ENCODE measurements at regions not wholly inside any gene's neighbourhood (a gene's known extent, or its start where the extent isn't known, plus 50 kb on each side); places are given as distances from the start of the nearest gene placed in this dataset.

- H3K4me3 ChIP-seq (ENCODE audit: low read length): no peak overlapping the region
- no peak for TF ChIP-seq ZNF274 (IDR thresholded peaks at IDR 0.05; ENCODE audit: low read depth, low read length)
These were observed 86.8 kb upstream of the EEPD1 start for GRCh38 chr7:36066343-36066664.

DNA sequence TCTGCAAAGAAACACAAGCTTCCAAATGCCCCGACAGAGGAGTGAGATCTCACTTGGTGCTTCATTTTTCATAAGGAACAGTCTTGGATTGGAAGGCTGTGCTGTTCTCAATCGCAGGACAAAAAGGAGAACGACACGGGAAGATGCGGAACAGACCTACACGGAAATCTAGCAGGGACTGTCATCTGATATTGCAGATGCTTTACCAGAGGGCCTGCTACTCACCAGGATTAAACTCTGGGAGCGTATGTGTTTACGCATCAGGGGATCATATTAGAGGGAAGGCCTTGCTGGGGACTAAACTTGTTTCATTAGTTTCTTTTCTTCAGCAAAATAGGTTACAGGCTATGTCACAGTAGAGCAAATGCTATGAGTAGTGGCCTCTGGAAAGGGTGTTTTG, 82.8 kb upstream of the EEPD1 start:
- H3K4me3 ChIP-seq (ENCODE audit: low read length): no peak overlapping the region
- no peak for TF ChIP-seq ZNF274 (IDR thresholded peaks at IDR 0.05; ENCODE audit: low read depth, low read length)

- TF ChIP-seq ZNF274 (IDR thresholded peaks at IDR 0.05; ENCODE audit: low read depth, low read length): no peak
- H3K4me3 ChIP-seq (ENCODE audit: low read length): no peak overlapping the region
These were observed 81.4 kb upstream of the EEPD1 start for GRCh38 chr7:36071605-36072004.

DNA sequence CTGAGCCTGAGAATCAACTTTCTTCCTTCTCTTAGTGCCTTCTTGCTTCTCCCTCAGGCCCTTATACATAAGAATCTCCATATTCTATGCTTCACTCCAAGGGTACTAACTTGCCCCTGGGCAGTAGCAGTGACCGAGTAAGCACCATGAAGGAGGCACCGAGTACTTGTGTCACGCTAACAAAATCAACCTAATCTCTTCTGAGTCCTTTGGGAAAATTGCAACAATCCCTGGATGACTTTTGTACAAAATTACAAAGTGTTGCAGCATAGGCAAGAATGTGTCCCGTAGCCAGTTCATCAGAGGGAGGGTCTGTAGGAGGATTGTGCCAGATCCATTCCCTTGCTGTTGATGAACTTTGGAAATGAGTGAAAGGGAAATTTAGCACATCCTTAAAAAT, 80.4 kb upstream of the EEPD1 start:
- TF ChIP-seq ZNF274 (IDR thresholded peaks at IDR 0.05; ENCODE audit: low read depth, low read length): no peak

DNA sequence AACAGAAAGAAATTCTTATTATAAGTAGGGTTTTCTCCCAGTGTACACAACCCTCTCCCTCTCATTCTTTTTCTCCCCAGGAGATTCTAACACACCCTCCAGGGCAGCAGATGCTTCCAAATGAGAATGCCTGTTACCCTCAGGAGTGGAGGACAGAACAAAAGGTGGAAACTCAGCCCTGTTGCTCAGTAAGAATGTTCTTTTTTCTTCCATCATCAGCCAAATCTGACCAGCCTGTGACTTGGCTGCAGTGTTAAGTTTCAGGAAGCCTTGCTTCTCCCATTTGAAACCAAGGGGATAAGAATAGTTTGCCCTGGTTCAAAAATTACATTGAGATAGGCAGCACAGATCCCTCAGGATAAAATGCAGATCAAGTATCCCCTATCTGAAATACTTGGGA, 77.5 kb upstream of the EEPD1 start:
- TF ChIP-seq ZNF274 (IDR thresholded peaks at IDR 0.05; ENCODE audit: low read depth, low read length): no peak
- no peak overlapping the region for H3K4me3 ChIP-seq (ENCODE audit: low read length)

More for the DNA sequence above, 80.4 kb upstream of the EEPD1 start:
- no peak overlapping the region for H3K4me3 ChIP-seq (ENCODE audit: low read length)

DNA sequence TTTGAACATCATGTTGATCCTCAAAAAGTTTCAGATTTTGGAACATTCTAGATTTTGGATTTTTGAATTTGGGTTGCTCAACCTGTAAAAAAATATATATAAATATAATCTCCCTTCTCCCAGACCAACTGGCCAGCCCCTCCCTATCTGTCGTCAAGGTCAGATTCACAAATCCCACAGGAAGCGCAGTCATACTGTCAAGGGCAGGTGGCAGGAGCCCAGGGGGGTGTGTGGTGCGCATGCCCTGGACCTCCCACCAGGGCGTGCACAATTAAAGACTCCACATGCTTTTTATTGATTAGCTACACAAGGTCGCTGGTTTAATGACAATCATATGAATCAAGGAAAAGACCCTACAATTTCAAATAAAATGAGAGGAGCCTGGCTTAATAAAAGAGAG, 77.0 kb upstream of the EEPD1 start:
- no peak overlapping the region for H3K4me3 ChIP-seq (ENCODE audit: low read length)
- no peak for TF ChIP-seq ZNF274 (IDR thresholded peaks at IDR 0.05; ENCODE audit: low read depth, low read length)

DNA sequence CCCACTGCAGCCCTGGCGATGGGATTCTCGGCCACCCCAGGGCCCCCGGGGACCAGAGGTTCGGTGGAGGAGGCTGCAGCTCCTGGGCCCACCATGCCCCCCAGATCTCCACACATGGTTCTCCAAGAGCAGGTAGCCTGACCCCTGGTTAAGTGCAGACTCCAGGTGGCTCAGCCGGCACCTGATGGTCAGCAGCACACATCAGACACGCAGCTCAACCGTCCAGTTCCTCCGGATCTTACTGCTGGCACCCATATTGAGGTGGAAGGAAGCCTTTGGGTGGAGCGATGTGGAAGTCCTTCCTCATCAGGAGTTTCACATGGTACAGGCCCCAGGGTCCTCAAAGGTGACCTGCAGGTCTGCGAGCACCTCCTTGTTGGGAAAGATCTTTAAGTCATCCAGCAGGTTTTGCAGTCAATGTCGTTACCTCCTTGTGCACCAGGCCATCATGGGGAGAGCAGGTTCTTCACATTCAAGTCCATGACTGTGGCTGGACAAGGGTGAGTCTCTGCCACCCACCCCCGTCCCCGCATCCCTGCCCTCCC, 74.2 kb upstream of the EEPD1 start:
- no peak for TF ChIP-seq ZNF274 (IDR thresholded peaks at IDR 0.05; ENCODE audit: low read depth, low read length)
- H3K4me3 ChIP-seq (ENCODE audit: low read length): no peak overlapping the region

DNA sequence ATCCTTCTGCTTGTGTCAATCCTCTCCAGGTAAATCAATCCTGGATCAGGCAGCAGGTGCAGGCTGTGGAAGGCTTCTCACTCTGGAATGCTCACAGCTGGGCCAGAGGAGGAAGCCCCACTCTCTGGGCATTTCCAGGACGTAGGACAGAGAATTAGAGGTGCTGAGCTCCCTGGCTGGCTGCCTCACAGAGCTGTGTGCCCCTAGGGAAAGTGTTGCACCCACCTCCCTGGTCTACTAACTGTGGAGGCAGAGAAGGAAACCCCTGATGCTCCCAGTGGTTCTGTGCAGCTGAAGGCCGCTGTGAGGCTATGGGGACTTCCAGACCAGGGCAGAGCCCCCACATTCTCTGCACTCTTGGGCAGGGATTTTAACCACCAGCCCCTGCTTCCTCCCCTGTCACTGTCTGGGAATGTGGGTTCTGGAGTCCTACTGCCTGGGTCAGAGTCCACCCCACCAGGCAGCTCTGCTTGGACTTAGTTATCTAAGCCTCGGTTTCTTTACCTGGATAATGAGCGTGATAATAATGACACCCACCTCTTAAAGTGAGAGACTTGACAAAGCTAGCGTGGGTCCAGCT, 73.5 kb upstream of the EEPD1 start:
- no peak for TF ChIP-seq ZNF274 (IDR thresholded peaks at IDR 0.05; ENCODE audit: low read depth, low read length)
- no peak overlapping the region for H3K4me3 ChIP-seq (ENCODE audit: low read length)

DNA sequence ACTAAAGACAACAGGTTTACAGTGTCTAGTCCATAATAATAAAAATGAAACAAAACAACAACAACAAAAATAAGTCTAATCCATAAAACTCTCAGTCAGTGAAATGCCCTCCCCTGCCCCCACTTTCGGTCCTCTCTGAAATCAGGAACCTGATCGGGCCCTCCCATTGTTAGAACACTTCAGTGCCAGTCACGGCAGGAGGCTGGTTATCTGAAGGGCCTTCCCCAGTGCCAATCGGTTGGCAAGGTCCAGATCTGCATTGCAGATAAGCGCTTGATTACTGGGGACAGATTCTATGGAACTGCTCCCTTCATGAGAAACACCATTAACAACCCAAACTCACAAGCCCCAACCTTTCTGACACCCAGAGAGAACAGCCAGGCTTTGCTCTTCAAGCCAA, 72.2 kb upstream of the EEPD1 start:
- H3K4me3 ChIP-seq (ENCODE audit: low read length): no peak overlapping the region
- no peak for TF ChIP-seq ZNF274 (IDR thresholded peaks at IDR 0.05; ENCODE audit: low read depth, low read length)

DNA sequence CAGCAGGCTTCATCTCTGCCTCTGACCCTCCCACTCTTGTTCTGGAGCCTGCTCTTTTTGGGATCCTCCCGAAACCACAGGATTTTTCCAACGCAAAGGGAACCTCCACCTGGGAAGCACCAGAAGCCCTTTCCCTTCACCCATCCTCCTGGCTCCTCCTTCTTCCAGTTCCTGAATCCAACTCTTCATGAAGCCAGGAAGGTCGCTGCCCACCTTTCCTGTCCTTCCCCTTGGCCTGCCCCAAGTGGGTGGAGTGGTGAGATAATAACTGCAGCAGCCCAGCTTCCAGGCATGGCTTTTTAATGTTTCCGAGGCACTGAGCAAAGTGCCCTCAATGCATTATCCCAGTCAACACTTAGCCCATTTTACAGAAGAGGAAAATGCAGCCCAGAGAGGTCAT, 70.8 kb upstream of the EEPD1 start:
- no peak for TF ChIP-seq ZNF274 (IDR thresholded peaks at IDR 0.05; ENCODE audit: low read depth, low read length)

GRCh38 chr7:36082910-36083309, 70.1 kb upstream of the EEPD1 start:
- TF ChIP-seq ZNF274 (IDR thresholded peaks at IDR 0.05; ENCODE audit: low read depth, low read length): no peak
- H3K4me3 ChIP-seq (ENCODE audit: low read length): no peak overlapping the region

More for the DNA sequence above, 70.8 kb upstream of the EEPD1 start:
- H3K4me3 ChIP-seq (ENCODE audit: low read length): no peak overlapping the region

DNA sequence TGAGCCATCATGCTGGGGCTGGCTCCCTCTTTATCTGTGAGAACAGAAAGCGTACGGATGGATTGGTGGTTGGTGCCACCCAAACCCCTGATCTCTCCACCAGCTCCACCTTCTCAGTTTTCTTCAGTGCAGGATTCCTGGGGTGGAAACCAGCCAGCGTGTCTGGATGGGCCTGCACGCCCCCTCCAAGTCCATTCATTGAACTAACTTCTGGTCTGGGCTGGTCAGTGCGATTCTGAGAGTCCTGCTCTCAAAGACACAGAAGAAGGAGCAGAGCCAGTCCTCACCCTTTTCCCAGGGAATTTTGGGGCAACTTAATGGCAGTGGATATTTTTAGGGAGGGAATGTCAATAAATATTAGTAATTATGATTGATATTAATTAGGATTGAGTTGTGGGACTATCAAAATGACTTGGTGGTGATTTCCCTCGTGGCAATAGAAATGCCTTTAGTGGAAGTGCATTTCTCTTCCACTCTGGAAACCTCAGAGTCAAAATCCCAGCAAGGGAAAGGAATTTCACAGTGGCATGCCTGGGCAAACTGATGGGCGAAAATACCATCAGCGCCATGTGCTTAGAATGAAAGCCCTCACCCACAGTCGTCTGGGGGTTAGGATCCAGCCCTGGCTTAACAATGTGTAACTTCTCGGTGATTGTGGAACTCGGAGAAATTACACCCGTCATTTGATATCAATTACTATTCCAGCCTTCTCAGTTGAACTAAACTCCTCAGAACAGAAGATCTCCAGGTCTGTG, 69.3 kb upstream of the EEPD1 start:
- no peak for TF ChIP-seq ZNF274 (IDR thresholded peaks at IDR 0.05; ENCODE audit: low read depth, low read length)
- no peak overlapping the region for H3K4me3 ChIP-seq (ENCODE audit: low read length)

- no peak for TF ChIP-seq ZNF274 (IDR thresholded peaks at IDR 0.05; ENCODE audit: low read depth, low read length)
- H3K4me3 ChIP-seq (ENCODE audit: low read length): no peak overlapping the region
These were observed 68.5 kb upstream of the EEPD1 start for GRCh38 chr7:36084485-36085091.

DNA sequence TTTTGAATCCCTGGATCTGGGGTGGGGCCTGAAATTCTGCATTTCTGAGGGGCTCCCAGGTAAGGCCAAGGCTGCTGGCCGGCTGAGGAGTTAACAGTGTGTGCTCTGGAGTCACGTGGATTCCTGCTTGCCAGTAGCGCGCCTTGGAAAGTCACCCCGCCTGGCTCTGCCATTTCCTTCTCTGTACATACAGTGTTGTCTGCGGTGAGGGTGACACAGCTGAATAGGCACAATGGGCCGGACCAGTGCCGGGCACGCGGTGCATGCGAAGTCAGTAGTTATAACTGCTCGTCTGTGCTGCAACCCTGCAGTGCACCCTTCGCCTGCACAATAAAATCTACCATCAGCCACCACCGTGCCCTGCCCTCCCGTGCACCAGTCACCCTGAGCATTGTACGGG, 68.0 kb upstream of the EEPD1 start:
- no peak overlapping the region for H3K4me3 ChIP-seq (ENCODE audit: low read length)
- no peak for TF ChIP-seq ZNF274 (IDR thresholded peaks at IDR 0.05; ENCODE audit: low read depth, low read length)

DNA sequence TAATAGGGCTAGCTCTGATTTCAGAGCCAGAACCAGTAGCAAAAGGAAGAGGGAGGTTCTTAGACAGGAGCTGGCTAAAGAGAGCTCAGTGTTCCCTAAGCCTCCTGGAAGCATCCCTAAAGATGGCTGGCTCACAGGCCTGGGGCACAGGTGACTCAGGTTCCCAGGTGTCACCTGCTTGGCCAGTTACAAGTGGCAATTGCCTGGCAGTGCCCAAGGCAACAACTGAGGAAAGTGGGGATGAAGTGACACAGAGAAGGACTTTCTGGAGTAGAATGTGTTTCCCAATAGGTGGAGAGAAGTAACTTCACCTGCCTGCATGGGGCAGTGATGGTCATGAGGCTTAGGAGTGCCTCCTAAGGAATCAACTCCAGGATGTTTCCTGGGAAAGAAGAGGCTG, 66.5 kb upstream of the EEPD1 start:
- H3K4me3 ChIP-seq (ENCODE audit: low read length): no peak overlapping the region
- TF ChIP-seq ZNF274 (IDR thresholded peaks at IDR 0.05; ENCODE audit: low read depth, low read length): no peak
